ENCODE measurements at regions not wholly inside any gene's neighbourhood (a gene's known extent, or its start where the extent isn't known, plus 50 kb on each side); places are given as distances from the start of the nearest gene placed in this dataset.

DNA sequence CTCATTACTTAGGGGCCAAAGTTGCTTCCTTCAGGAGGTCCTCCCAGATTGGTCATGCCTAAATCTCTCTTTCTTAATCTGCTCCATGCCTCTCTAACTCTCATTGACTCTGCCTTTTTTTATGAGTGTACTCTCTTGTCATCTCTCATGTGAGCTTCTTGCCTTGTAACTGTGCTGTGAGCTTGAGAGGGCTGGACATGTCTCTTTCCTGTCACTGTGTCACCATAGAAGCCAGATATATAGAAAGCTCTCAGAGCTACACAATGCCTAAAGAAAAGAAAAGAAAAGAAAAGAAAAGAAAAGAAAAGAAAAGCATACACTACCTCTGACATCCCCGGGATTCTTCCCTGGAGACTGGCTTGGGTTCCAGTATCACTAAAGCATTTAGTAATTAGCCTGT, 161.5 kb upstream of the SKOR2 start:
- Histone ChIP-seq H3K27me3 (replicated peaks; ENCODE audit: control insufficient read depth, insufficient read depth, low read length) (peaks cover 1% of the 10 kb centered on the region), H3K36me3 (ENCODE audit: control insufficient read depth, insufficient read depth, low read length) (no peaks in the 10 kb centered on the region), H3K4me3 (replicated peaks; ENCODE audit: low read depth, low read length) (no peak overlapping the region)
- TF ChIP-seq, protein P1, sequence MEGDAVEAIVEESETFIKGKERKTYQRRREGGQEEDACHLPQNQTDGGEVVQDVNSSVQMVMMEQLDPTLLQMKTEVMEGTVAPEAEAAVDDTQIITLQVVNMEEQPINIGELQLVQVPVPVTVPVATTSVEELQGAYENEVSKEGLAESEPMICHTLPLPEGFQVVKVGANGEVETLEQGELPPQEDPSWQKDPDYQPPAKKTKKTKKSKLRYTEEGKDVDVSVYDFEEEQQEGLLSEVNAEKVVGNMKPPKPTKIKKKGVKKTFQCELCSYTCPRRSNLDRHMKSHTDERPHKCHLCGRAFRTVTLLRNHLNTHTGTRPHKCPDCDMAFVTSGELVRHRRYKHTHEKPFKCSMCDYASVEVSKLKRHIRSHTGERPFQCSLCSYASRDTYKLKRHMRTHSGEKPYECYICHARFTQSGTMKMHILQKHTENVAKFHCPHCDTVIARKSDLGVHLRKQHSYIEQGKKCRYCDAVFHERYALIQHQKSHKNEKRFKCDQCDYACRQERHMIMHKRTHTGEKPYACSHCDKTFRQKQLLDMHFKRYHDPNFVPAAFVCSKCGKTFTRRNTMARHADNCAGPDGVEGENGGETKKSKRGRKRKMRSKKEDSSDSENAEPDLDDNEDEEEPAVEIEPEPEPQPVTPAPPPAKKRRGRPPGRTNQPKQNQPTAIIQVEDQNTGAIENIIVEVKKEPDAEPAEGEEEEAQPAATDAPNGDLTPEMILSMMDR (IDR thresholded peaks at IDR 0.05; ENCODE audit: insufficient read depth, low read length, poor library complexity, severe bottlenecking), result no peak
- DNase-seq (ENCODE audit: extremely low read depth, insufficient read length), result no peak

DNA sequence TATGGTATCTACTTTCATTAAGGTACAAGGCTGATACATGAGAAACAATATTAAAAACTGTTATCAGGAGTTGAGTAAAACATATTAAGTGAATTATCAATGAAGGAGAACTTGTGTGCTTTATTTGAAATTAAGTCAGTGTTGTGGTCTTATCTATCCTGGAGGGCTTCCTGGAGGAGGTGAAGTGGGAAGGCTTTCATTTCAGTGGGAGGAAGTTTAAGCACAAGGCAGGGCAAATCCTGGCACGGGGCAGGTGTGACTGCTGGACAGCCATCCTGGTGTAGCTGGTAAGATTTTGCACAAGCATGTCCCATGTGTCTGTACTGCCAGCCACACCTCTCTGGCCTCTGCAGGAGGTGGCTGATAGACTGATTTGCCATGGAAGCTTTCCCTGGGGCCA, 159.7 kb upstream of the SKOR2 start:
- TF ChIP-seq, protein P1 (IDR thresholded peaks at IDR 0.05; ENCODE audit: insufficient read depth, low read length, poor library complexity, severe bottlenecking), result no peak
- no peaks in the 10 kb centered on the region for H3K36me3 ChIP-seq (ENCODE audit: control insufficient read depth, insufficient read depth, low read length)
- peaks cover 1% of the 10 kb centered on the region for H3K27me3 ChIP-seq (replicated peaks; ENCODE audit: control insufficient read depth, insufficient read depth, low read length)
- DNase-seq (ENCODE audit: extremely low read depth, insufficient read length), result no peak
- H3K4me3 ChIP-seq (replicated peaks; ENCODE audit: low read depth, low read length), result no peak overlapping the region

DNA sequence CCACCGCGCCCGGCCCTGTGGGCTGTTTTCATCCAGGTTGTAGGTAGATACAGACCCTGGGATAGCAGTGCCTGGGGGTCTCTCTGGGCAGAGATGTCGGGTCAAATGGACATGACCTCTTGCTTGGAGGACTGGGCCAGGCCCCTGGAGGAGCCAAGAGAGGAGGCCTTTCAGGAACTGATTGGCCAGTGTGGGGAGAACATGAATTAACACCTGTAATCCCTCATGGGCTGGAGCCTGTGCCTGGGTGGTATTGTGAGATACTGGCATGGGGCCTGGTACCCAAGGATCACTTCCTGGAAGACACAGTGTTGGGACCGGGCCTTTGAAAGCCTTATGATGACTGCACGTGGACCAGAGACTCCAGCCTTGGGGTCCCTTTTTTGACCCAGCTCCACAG, 158.7 kb upstream of the SKOR2 start:
- peaks cover 1% of the 10 kb centered on the region for H3K27me3 ChIP-seq (replicated peaks; ENCODE audit: control insufficient read depth, insufficient read depth, low read length)
- H3K4me3 ChIP-seq (replicated peaks; ENCODE audit: low read depth, low read length), result no peak overlapping the region
- DNase-seq (ENCODE audit: extremely low read depth, insufficient read length), result no peak
- TF ChIP-seq, protein P1 (IDR thresholded peaks at IDR 0.05; ENCODE audit: insufficient read depth, low read length, poor library complexity, severe bottlenecking), result no peak
- no peaks in the 10 kb centered on the region for H3K36me3 ChIP-seq (ENCODE audit: control insufficient read depth, insufficient read depth, low read length)

DNA sequence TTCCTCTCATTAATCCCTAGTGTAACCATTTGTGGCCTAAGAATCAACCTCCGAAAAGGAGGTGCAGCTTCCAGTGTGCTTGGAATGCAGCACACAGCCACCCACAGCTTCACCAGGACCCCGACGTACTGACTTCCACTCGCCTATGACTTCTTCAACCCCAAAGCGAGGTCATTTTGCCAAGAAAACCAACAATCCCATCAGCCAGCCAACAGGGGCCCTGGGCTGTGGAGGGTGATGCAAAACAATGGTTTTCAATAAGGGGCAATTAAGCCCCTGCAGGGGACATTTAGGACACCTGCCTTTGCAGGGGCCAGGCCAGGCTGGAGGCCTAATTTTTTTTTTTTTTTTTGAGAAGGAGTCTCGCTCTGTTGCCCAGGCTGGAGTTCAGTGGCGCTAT, 158.1 kb upstream of the SKOR2 start:
- H3K36me3 ChIP-seq (ENCODE audit: control insufficient read depth, insufficient read depth, low read length), result no peaks in the 10 kb centered on the region
- TF ChIP-seq, protein P1 (IDR thresholded peaks at IDR 0.05; ENCODE audit: insufficient read depth, low read length, poor library complexity, severe bottlenecking), result no peak
- no peak overlapping the region for H3K4me3 ChIP-seq (replicated peaks; ENCODE audit: low read depth, low read length)
- DNase-seq (ENCODE audit: extremely low read depth, insufficient read length), result no peak
- H3K27me3 ChIP-seq (replicated peaks; ENCODE audit: control insufficient read depth, insufficient read depth, low read length), result peaks cover 1% of the 10 kb centered on the region

DNA sequence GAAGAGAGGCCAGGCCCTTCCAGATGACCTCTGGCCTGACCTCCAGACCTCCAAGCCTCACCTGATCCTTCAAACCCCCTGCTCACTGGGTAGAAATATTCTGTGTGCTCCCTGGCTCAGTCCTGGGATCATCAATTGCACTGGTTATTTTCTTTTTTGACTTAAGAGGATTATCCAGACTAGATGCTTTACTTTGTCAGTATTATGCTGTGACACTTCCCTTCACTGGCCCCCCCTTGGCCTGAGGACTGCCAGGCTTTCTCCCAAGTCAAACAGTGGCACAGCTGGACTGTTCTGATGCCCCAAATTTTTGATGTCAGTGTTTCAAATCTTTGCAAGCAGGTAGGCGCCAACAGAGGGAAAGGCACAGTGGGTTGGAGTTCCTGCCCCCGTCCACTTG, 156.3 kb upstream of the SKOR2 start:
- no peak overlapping the region for H3K4me3 ChIP-seq (replicated peaks; ENCODE audit: low read depth, low read length)
- no peak for DNase-seq (ENCODE audit: extremely low read depth, insufficient read length)
- no peaks in the 10 kb centered on the region for H3K36me3 ChIP-seq (ENCODE audit: control insufficient read depth, insufficient read depth, low read length)
- H3K27me3 ChIP-seq (replicated peaks; ENCODE audit: control insufficient read depth, insufficient read depth, low read length), result peaks cover 1% of the 10 kb centered on the region
- TF ChIP-seq, protein P1 (IDR thresholded peaks at IDR 0.05; ENCODE audit: insufficient read depth, low read length, poor library complexity, severe bottlenecking), result no peak

DNA sequence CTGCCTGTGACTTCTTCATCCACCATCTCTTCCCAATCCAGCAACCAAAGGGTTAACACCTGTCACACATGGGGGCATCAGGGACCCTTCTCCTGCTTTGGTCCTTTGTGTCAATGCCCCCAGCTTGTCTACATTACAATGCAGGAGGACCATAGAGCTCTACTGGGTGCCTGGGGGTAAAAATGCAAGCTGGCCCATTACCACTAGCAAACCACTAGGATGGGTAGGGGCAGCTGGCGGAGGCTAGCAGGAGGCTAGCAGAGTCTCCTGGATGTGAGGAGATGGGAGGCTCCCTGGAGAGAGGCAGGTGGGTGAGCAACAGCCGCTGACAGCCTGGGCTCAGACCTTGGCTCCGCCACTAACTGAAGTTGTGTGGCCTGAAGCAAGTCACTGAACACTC, 153.4 kb upstream of the SKOR2 start:
- DNase-seq (ENCODE audit: extremely low read depth, insufficient read length), result no peak
- TF ChIP-seq, protein P1 (IDR thresholded peaks at IDR 0.05; ENCODE audit: insufficient read depth, low read length, poor library complexity, severe bottlenecking), result no peak
- Histone ChIP-seq H3K4me3 (replicated peaks; ENCODE audit: low read depth, low read length) (no peak overlapping the region), H3K36me3 (ENCODE audit: control insufficient read depth, insufficient read depth, low read length) (no peaks in the 10 kb centered on the region), H3K27me3 (replicated peaks; ENCODE audit: control insufficient read depth, insufficient read depth, low read length) (no peaks in the 10 kb centered on the region)
